Fibroblast of villous mesenchyme (primary cell): ENCODE measurements at regions not wholly inside any gene's neighbourhood (a gene's known extent, or its start where the extent isn't known, plus 50 kb on each side); places are given as distances from the start of the nearest gene placed in this dataset.

ENCODE experiments used
- DNase-seq: peaks from one replicate; pipeline ENCODE4 v3.0.0-alpha.2; 2010; ENCODE audit warnings: low read depth
- H3K4me3 ChIP-seq: 2 replicates; pipeline ENCODE4 v1.5.1; 2011; ENCODE audit warnings: low read depth, mild to moderate bottlenecking, low read length
- TF ChIP-seq, protein P1 (sequence below): IDR thresholded peaks from 2 replicates; pipeline ENCODE4 v1.5.1; 2012; ENCODE audit warnings: low read depth, mild to moderate bottlenecking, low read length; ENCODE audit not compliant: insufficient read depth

DNA sequence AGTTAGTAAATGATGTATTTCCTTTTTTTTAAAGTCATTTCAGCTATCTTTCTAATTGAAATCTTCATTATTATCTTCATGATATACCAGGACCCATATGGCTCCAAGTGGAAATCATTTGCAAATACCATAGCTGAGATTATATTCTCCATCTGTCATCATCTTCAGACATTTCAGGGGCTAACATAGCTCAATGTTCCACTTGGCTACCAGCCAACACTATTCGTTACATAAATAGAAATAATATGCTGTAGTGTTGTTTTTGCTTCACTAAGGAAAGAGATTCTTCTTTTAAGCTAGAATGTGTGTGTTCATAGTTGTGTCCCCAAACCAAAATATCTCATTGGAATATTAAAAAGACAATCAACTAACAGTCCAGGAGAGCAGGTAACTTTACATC is 225.1 kb downstream of the DIO2 start:
- DNase-seq, result no peak
- TF ChIP-seq, protein P1, sequence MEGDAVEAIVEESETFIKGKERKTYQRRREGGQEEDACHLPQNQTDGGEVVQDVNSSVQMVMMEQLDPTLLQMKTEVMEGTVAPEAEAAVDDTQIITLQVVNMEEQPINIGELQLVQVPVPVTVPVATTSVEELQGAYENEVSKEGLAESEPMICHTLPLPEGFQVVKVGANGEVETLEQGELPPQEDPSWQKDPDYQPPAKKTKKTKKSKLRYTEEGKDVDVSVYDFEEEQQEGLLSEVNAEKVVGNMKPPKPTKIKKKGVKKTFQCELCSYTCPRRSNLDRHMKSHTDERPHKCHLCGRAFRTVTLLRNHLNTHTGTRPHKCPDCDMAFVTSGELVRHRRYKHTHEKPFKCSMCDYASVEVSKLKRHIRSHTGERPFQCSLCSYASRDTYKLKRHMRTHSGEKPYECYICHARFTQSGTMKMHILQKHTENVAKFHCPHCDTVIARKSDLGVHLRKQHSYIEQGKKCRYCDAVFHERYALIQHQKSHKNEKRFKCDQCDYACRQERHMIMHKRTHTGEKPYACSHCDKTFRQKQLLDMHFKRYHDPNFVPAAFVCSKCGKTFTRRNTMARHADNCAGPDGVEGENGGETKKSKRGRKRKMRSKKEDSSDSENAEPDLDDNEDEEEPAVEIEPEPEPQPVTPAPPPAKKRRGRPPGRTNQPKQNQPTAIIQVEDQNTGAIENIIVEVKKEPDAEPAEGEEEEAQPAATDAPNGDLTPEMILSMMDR, result no peak
- no peak overlapping the region for H3K4me3 ChIP-seq

DNA sequence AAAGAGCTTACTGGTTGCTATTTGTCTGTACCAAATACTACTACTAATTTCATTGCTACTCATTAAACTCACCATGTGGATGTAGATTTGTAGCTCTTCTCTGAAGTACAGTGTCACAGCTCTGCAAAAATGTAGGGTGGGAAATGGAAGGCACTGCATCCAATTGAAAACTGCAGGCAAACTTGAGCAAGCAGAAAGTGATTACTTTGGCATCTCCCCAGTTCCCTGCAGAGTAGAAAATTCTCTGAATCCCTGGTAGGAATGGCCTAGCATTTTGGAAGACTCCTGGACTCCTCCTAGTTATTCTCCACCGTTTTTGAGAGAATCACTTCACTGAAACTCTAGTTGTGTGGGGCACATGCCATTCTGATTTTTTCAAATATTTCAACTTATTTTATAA is 239.1 kb downstream of the DIO2 start:
- H3K4me3 ChIP-seq, result no peak overlapping the region
- no peak for DNase-seq
- TF ChIP-seq, protein P1, result no peak

DNA sequence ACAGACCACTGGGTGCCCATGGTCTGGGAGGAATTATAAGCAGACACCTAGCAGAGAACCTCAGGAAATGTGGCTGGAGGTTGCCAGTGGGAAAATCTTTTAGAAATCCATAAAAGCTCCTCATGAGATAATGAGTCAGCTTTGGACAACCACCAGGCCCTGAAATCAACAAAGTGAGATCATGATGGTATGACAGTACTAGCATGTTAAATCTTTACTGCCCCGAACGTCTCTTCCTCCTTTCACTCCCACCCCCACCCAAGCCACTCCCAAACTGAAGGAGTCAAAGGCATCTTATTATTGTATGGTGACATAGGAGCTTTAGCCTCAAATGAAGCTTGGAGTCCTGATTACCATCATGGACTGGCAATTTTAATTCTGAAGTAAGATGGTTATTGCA is 240.0 kb downstream of the DIO2 start:
- peak; percentile 82 for DNase-seq
- TF ChIP-seq, protein P1, result no peak
- no peak overlapping the region for H3K4me3 ChIP-seq

DNA sequence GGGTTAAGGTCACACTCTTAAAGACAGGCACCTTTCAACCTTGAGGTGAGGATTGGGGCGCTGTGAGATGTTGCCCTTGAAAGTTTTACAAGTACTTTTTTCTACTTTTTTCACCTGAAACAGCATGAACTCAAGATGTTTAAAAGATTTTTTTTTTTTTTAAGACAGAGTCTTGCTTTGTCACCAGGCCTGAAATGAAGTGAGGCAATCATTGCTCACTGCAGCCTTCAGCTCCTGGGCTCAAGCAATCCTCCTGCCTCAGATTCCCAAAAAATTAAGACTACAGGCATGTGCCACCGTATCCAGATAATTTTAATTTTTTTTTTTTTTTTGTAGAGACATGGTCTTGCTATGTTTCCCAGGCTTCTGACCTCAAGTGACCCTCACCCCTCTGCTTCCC is 243.9 kb downstream of the DIO2 start:
- H3K4me3 ChIP-seq, result no peak overlapping the region
- TF ChIP-seq, protein P1, result no peak
- DNase-seq, result no peak

DNA sequence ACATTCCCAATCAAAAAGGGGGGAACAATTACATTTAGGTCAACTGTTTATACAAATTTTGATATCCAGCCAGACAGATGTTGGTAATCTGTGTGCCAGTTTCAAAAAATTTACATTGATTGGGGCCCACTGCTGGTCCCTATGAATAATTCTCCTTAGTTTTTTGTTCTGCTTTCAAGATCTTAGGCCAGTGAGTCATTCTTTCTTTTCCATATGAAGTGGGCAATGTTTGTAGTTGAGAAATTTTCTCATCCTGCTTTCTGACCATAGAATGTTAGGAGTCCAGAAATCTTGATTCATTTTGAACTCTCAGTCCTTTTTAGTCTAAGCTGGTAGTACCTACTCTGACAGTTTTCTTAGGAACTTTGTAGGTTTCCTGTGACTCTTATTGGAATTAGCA is 244.3 kb downstream of the DIO2 start:
- TF ChIP-seq, protein P1, result no peak
- no peak overlapping the region for H3K4me3 ChIP-seq
- no peak for DNase-seq

DNA sequence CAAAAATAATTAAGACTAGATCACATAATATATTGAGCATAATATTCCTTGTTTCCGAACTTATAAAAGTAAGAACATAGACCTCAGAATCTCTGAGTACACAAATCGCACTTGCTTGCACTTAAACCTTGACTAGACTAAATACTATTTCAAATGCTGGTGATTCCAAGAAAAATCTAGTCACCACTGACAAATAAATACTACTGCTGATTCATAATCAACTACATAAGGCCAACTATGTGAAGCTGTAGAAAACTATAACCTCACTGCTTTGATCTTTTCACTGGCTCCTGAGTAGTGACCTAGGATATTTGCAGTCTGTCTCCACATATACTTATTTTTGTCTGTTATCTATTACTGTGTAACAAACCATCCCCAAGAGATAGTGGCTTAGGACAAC is 245.4 kb downstream of the DIO2 start:
- DNase-seq, result no peak
- no peak overlapping the region for H3K4me3 ChIP-seq
- TF ChIP-seq, protein P1, result no peak

DNA sequence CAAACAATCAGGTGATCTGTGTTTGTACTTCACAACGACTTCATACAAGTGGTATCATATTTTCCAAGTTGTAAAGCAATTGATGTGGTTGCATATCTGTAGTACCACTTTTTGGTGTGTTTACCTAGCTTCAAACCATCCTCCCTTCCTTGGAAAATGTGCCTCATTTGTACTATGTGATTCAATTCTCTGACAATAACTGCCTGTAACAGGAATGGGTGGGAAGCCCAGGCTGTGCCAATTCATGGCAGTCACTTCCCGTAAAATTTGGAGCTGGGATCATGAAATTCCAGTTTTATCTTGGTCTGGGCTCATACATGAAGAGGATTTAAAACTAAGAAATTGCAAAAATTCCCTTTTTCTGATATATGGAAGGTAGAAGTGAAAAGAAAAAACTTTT is 250.1 kb downstream of the DIO2 start:
- DNase-seq, result no peak
- H3K4me3 ChIP-seq, result no peak overlapping the region
- TF ChIP-seq, protein P1, result no peak
